ENCODE measurements at regions not wholly inside any gene's neighbourhood (a gene's known extent, or its start where the extent isn't known, plus 50 kb on each side); places are given as distances from the start of the nearest gene placed in this dataset.
A peak's percentile ranks its signal among the peaks of the same experiment; 100 is the strongest.

- TF ChIP-seq POLR2A (IDR thresholded peaks at IDR 0.05) (no peak), CTCF (IDR thresholded peaks at IDR 0.05) (no peak)
- intact Hi-C loops (cut with DNase I) = no loop called here
- Histone ChIP-seq H3K4me1 (peaks cover 3 to 42% (median 28%) of the 10 kb centered on the region in 12 donors), H3K9me3 (no peaks in the 10 kb centered on the region), H3K4me3 (no peak overlapping the region), H3K36me3 (no peaks in the 10 kb centered on the region), H3K27ac (peak overlapping the region; percentile 53 to 85 (median 71)), H3K27me3 (no peaks in the 10 kb centered on the region)
- 20 to 41% (median 26%) methylated on average over 4 of the region's 4 CpGs for WGBS, 4 donors
- ATAC-seq (peak in 2 of 4 donors; percentile 9 to 30), DNase-seq (no peak)
These were observed 56.4 kb upstream of the USP44 start for GRCh38 chr12:95607642-95608041.

- Histone ChIP-seq H3K4me1 (peaks cover 3 to 43% (median 31%) of the 10 kb centered on the region in 12 donors), H3K9me3 (no peaks in the 10 kb centered on the region), H3K27ac (peak overlapping the region in 9 of 12 donors; percentile 9 to 85 (median 28)), H3K4me3 (no peak overlapping the region), H3K27me3 (no peaks in the 10 kb centered on the region), H3K36me3 (no peaks in the 10 kb centered on the region)
- ATAC-seq = peak in 3 of 4 donors; percentile 16 to 56 (median 19)
- intact Hi-C loops (cut with DNase I) = no loop called here
- no peak for TF ChIP-seq CTCF (IDR thresholded peaks at IDR 0.05)
- no peak for TF ChIP-seq POLR2A (IDR thresholded peaks at IDR 0.05)
- no peak for DNase-seq
- WGBS, 4 donors = 20 to 32% (median 29%) methylated on average over 4 of the region's 4 CpGs
These were observed 54.6 kb upstream of the USP44 start for GRCh38 chr12:95605875-95606274.

- no peak for DNase-seq
- H3K4me3 ChIP-seq = no peak overlapping the region
- no peaks in the 10 kb centered on the region for H3K27me3 ChIP-seq
- peak overlapping the region in 6 of 12 donors; percentile 4 to 85 (median 34) for H3K27ac ChIP-seq
- 21 to 51% (median 41%) methylated on average over 2 of the region's 2 CpGs for WGBS, 4 donors
- no peaks in the 10 kb centered on the region for H3K36me3 ChIP-seq
- H3K9me3 ChIP-seq = no peaks in the 10 kb centered on the region
- ATAC-seq = no peak
- intact Hi-C loops (cut with DNase I) = no loop called here
- TF ChIP-seq CTCF (IDR thresholded peaks at IDR 0.05) (no peak), POLR2A (IDR thresholded peaks at IDR 0.05) (no peak)
- peaks cover 3 to 48% (median 31%) of the 10 kb centered on the region in 12 donors for H3K4me1 ChIP-seq
These were observed 53.8 kb upstream of the USP44 start for GRCh38 chr12:95605087-95605486.

GRCh38 chr12:95603351-95604145, 52.3 kb upstream of the USP44 start:
- DNase-seq (no peak), ATAC-seq (no peak)
- intact Hi-C loops (cut with DNase I) = no loop called here
- Histone ChIP-seq H3K4me3 (no peak overlapping the region), H3K4me1 (peaks cover 3 to 45% (median 26%) of the 10 kb centered on the region in 12 donors), H3K9me3 (no peaks in the 10 kb centered on the region), H3K27me3 (no peaks in the 10 kb centered on the region), H3K36me3 (no peaks in the 10 kb centered on the region), H3K27ac (no peak overlapping the region)
- TF ChIP-seq POLR2A (IDR thresholded peaks at IDR 0.05) (no peak), CTCF (IDR thresholded peaks at IDR 0.05) (no peak)
- WGBS, 4 donors = 89 to 95% (median 93%) methylated on average over 5 of the region's 5 CpGs
